PFSK-1 (cell line): ENCODE measurements at regions not wholly inside any gene's neighbourhood (a gene's known extent, or its start where the extent isn't known, plus 50 kb on each side); places are given as distances from the start of the nearest gene placed in this dataset.

Experiments used
- FOXP2 ChIP-seq: optimal IDR thresholded peaks from 2 replicates; pipeline ENCODE3; 2011; ENCODE audit warnings: borderline replicate concordance, control low read depth, inconsistent platforms; ENCODE audit not compliant: insufficient read depth; ENCODE audit errors: extremely low read length, extremely low read depth
- POLR2AphosphoS5 ChIP-seq: IDR thresholded peaks from 2 replicates; pipeline ENCODE4 v1.6.1; 2012; ENCODE audit warnings: low read depth, mild to moderate bottlenecking, control low read depth, low read length, moderate library complexity
- REST ChIP-seq, 2 experiments: IDR thresholded peaks; 2 replicates each; pipeline versions ENCODE4 v1.6.1 to v1.8.0; 2011 to 2012; ENCODE audit warnings: low read depth in 2 of 2, low read length in 2 of 2, control low read depth in 1 of 2, inconsistent platforms in 1 of 2, mild to moderate bottlenecking in 1 of 2, moderate library complexity in 1 of 2; ENCODE audit not compliant: insufficient read depth in 1 of 2
- SIN3A ChIP-seq: IDR thresholded peaks from 2 replicates; pipeline ENCODE4 v1.6.1; 2012; ENCODE audit warnings: mild to moderate bottlenecking, low read length, moderate library complexity, borderline replicate concordance; ENCODE audit not compliant: insufficient read depth

GRCh38 chr4:126563389-126563788, 1069.4 kb upstream of the INTU start:
- no peak for TF ChIP-seq FOXP2
- no peak for TF ChIP-seq POLR2AphosphoS5
- no peak for TF ChIP-seq SIN3A
- no peak for TF ChIP-seq REST (IDR thresholded peaks at IDR 0.05; ENCODE audit: insufficient read depth in 1 of 2, low read depth in 2 of 2, low read length in 2 of 2)
